HUES64 (cell line): ENCODE measurements at regions not wholly inside any gene's neighbourhood (a gene's known extent, or its start where the extent isn't known, plus 50 kb on each side); places are given as distances from the start of the nearest gene placed in this dataset.

ENCODE experiments used
- H3K27ac ChIP-seq: 2 replicates; pipeline ENCODE4 v1.7.0; 2013; ENCODE audit warnings: low read depth, low read length, inconsistent platforms
- H3K27me3 ChIP-seq: 2 replicates; pipeline ENCODE4 v1.6.1; 2013; ENCODE audit warnings: mild to moderate bottlenecking, low read length; ENCODE audit not compliant: insufficient read depth
- H3K36me3 ChIP-seq: 2 replicates; pipeline ENCODE4 v1.6.1; 2013; ENCODE audit warnings: mild to moderate bottlenecking, low read length; ENCODE audit not compliant: insufficient read depth
- H3K4me1 ChIP-seq: 2 replicates; pipeline ENCODE4 v1.6.1; 2013; ENCODE audit warnings: mild to moderate bottlenecking, low read length, moderate library complexity; ENCODE audit not compliant: insufficient read depth
- H3K4me3 ChIP-seq: 2 replicates; pipeline ENCODE4 v1.5.1; 2013; ENCODE audit warnings: mild to moderate bottlenecking, low read length, moderate library complexity
- H3K9ac ChIP-seq: 2 replicates; pipeline ENCODE4 v1.6.1; 2013; ENCODE audit warnings: mild to moderate bottlenecking, low read depth, low read length
- H3K9me3 ChIP-seq: 2 replicates; pipeline ENCODE4 v1.6.1; 2013; ENCODE audit warnings: low read depth, low read length; ENCODE audit not compliant: insufficient read depth
- WGBS: fragments of 150-250, 120-280 bp; methylation state at CpG from one replicate; pipeline ENCODE4 v1.1.7; 2013; ENCODE audit warnings: missing lambda C conversion rate; 5-methylcytosine and 5-hydroxymethylcytosine counted together

DNA sequence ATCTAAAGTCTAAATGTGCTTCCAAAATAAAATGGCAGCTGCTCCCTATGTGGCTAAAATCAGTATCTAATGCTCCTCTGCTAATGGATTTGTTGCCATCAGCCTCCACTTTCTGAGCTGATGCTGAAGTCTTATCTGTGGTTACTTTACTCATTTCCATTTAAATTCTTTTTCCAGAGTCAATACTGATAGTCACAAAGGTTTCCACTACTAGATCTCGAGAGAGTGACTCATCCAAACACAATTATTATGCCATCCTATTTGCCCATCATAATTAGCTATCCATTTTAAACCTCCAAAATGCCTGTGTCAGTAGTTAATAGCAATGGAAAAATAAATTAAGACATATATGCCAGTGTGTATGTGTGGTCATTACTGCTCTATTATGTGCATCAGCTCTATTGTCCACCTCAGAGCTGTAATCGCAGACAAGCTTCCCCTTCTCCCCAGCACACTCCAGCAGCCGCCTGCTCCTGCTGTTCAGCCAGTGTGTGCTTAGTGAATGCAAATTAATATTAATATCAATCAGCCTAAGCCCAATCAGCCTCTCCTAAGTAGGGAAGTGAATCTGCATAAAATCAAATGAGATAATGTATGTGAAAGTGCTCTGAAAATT, 199.8 kb upstream of the ZIC3 start:
- 85% methylated on average over 1 of the region's 3 CpGs for WGBS

DNA sequence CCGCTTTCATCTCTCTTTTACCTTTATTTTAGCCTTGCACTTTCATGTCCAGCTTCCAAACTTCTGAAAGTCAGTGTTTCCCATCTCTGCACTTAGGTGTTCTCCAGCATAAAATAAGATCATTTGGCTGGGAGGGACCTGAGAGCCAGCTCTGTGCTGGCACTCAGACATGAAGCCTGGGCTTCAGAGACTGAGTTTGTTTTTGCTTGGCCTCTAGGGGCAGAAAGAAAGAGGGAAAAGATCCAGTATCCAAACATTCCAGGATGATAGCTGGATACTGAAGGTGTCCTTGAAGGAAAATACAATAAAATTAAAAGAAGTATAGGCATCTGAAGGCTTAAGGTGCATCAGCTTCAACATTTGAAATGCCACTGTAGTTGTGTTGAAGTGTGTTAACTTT, 202.4 kb upstream of the ZIC3 start:
- no peak overlapping the region for H3K4me3 ChIP-seq
- H3K4me1 ChIP-seq, result no peaks in the 10 kb centered on the region
- no peaks in the 10 kb centered on the region for H3K9me3 ChIP-seq
- WGBS, result 81% methylated on average over 1 of the region's 1 CpG
- no peaks in the 10 kb centered on the region for H3K27me3 ChIP-seq
- no peaks in the 10 kb centered on the region for H3K36me3 ChIP-seq
- H3K9ac ChIP-seq, result no peak overlapping the region
- H3K27ac ChIP-seq, result no peak overlapping the region

More for the DNA sequence above, 199.8 kb upstream of the ZIC3 start:
- no peaks in the 10 kb centered on the region for H3K36me3 ChIP-seq
- no peak overlapping the region for H3K9ac ChIP-seq
- no peaks in the 10 kb centered on the region for H3K9me3 ChIP-seq
- H3K27ac ChIP-seq, result no peak overlapping the region
- no peaks in the 10 kb centered on the region for H3K27me3 ChIP-seq
- no peaks in the 10 kb centered on the region for H3K4me1 ChIP-seq
- no peak overlapping the region for H3K4me3 ChIP-seq

- Histone ChIP-seq H3K4me1 (no peaks in the 10 kb centered on the region), H3K9ac (no peak overlapping the region), H3K27me3 (no peaks in the 10 kb centered on the region), H3K9me3 (no peaks in the 10 kb centered on the region), H3K27ac (no peak overlapping the region), H3K4me3 (no peak overlapping the region), H3K36me3 (no peaks in the 10 kb centered on the region)
- WGBS, result 80% methylated on average over 1 of the region's 5 CpGs
Measured at GRCh38 chrX:137362583-137362982, 203.3 kb upstream of the ZIC3 start.

DNA sequence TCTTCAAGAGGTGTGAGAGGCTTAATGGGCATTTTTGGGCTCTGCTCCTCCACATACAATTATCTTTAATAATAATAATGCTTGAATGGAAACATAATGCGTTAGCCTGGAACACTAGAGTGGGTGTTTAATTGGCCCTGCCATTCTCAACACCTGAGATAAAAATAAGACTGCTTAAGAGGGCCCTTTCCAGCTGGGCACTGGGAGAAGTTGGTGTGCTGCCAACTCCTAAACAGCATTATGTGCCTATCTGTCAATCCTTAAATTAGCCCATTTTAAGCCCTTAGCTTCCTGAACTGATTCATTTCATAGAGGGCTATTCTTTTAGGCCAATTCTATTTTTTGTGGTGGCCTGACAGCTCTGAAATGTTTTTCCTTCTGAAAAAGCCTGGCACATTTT, 211.1 kb upstream of the ZIC3 start:
- Histone ChIP-seq H3K27me3 (no peaks in the 10 kb centered on the region), H3K9ac (no peak overlapping the region), H3K4me1 (no peaks in the 10 kb centered on the region), H3K36me3 (no peaks in the 10 kb centered on the region), H3K27ac (no peak overlapping the region), H3K9me3 (no peaks in the 10 kb centered on the region), H3K4me3 (no peak overlapping the region)
- WGBS, result 89% methylated on average over 1 of the region's 1 CpG

- 94% methylated on average over 1 of the region's 1 CpG for WGBS
- Histone ChIP-seq H3K9me3 (no peaks in the 10 kb centered on the region), H3K4me3 (no peak overlapping the region), H3K36me3 (no peaks in the 10 kb centered on the region), H3K9ac (no peak overlapping the region), H3K27ac (no peak overlapping the region), H3K4me1 (no peaks in the 10 kb centered on the region), H3K27me3 (no peaks in the 10 kb centered on the region)
Measured at GRCh38 chrX:137353404-137353803, 212.5 kb upstream of the ZIC3 start.

- H3K27me3 ChIP-seq, result no peaks in the 10 kb centered on the region
- no peak overlapping the region for H3K27ac ChIP-seq
Measured at GRCh38 chrX:137352101-137352660, 213.7 kb upstream of the ZIC3 start.

DNA sequence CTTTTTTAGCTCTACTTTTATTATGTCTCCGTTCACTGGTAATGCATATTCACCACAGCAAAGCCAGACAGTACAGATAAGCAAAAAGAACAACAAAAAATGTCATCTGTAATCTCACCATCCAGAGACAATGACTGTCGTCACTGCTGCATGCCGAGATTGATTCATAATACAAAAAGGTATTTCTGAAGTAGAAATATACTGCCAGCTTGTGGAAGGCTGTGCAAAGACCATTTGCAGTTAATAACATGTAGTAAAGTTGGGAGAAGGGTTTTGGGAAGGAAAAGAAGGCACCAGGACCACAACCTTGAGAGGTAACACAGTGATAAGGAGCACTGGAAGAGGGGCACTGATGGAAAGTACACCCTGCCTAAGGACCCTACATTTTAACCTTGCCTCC, 223.0 kb upstream of the ZIC3 start:
- 96% methylated on average over 3 of the region's 3 CpGs for WGBS

More at GRCh38 chrX:137352101-137352660, 213.7 kb upstream of the ZIC3 start:
- no peaks in the 10 kb centered on the region for H3K36me3 ChIP-seq
- H3K9ac ChIP-seq, result no peak overlapping the region
- H3K9me3 ChIP-seq, result no peaks in the 10 kb centered on the region
- H3K4me3 ChIP-seq, result no peak overlapping the region
- no peaks in the 10 kb centered on the region for H3K4me1 ChIP-seq

DNA sequence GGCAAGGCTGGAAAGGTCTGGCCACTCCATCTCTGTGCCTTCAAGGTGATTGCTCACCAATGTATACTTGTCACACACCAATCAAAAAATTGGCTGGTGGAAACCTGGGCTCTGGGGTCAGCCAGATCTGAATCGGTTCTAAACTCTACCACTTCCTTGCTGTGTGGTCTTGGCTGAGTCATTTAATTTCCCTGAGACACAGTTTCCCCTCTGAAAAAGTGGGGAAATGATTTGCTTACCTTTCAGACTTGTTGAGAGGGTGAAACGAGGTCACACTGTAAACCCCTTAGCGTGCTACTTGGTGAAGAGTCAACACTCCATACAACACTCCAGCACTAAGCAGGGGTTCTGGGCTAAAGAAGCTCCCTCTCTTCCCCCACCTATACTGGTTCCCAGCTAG, 252.3 kb upstream of the ZIC3 start:
- H3K4me1 ChIP-seq, result no peaks in the 10 kb centered on the region
- no peak overlapping the region for H3K4me3 ChIP-seq
- no peaks in the 10 kb centered on the region for H3K27me3 ChIP-seq
- H3K36me3 ChIP-seq, result no peaks in the 10 kb centered on the region
- H3K27ac ChIP-seq, result no peak overlapping the region
- no peak overlapping the region for H3K9ac ChIP-seq
- 0 out of 2 replicates have a peak, but pooled peaks cover 3% of the 10 kb centered on the region for H3K9me3 ChIP-seq
- WGBS, result 91% methylated on average over 3 of the region's 3 CpGs

More for the DNA sequence above, 223.0 kb upstream of the ZIC3 start:
- no peaks in the 10 kb centered on the region for H3K9me3 ChIP-seq
- no peaks in the 10 kb centered on the region for H3K27me3 ChIP-seq
- H3K9ac ChIP-seq, result no peak overlapping the region
- no peaks in the 10 kb centered on the region for H3K36me3 ChIP-seq
- H3K4me3 ChIP-seq, result no peak overlapping the region
- no peaks in the 10 kb centered on the region for H3K4me1 ChIP-seq
- no peak overlapping the region for H3K27ac ChIP-seq

- Histone ChIP-seq H3K27ac (no peak overlapping the region), H3K9ac (no peak overlapping the region), H3K4me1 (no peaks in the 10 kb centered on the region), H3K27me3 (no peaks in the 10 kb centered on the region), H3K36me3 (no peaks in the 10 kb centered on the region), H3K9me3 (no peaks in the 10 kb centered on the region), H3K4me3 (no peak overlapping the region)
Measured at GRCh38 chrX:137305404-137305803, 260.5 kb upstream of the ZIC3 start.

GRCh38 chrX:137297167-137297566, 263.4 kb upstream of the GPR101 start:
- Histone ChIP-seq H3K9ac (no peak overlapping the region), H3K36me3 (no peaks in the 10 kb centered on the region), H3K4me1 (no peaks in the 10 kb centered on the region), H3K27ac (no peak overlapping the region), H3K27me3 (no peaks in the 10 kb centered on the region), H3K9me3 (no peaks in the 10 kb centered on the region), H3K4me3 (no peak overlapping the region)
- WGBS, result 85% methylated on average over 4 of the region's 4 CpGs

DNA sequence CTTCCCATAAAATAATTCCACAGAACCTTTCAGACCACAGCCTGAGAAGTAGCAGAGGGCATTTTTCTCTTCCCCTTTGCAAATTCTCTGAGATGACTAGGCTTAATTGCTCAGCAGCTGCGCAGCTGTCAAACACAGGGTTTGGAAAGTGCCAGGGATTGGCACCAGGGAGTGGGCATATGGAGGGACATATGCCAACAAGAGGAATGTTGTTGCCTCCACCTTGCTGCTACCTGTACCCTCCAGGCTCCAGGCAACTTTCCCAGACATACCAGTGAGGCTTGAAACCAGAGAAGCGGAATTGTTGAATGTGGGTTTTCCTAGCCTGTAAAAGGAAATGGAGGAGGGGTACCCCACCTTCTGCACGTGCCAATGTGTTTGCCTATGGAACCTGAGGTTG, 256.2 kb upstream of the GPR101 start:
- WGBS, result 55% methylated on average over 3 of the region's 3 CpGs
- no peaks in the 10 kb centered on the region for H3K36me3 ChIP-seq
- no peaks in the 10 kb centered on the region for H3K4me1 ChIP-seq
- H3K9ac ChIP-seq, result no peak overlapping the region
- no peak overlapping the region for H3K27ac ChIP-seq
- H3K27me3 ChIP-seq, result no peaks in the 10 kb centered on the region
- no peaks in the 10 kb centered on the region for H3K9me3 ChIP-seq
- no peak overlapping the region for H3K4me3 ChIP-seq

- no peak overlapping the region for H3K27ac ChIP-seq
- H3K9me3 ChIP-seq, result no peaks in the 10 kb centered on the region
- H3K27me3 ChIP-seq, result no peaks in the 10 kb centered on the region
- WGBS, result 100% methylated on average over 2 of the region's 3 CpGs
- H3K4me1 ChIP-seq, result no peaks in the 10 kb centered on the region
- H3K36me3 ChIP-seq, result no peaks in the 10 kb centered on the region
- no peak overlapping the region for H3K4me3 ChIP-seq
- H3K9ac ChIP-seq, result no peak overlapping the region
Measured at GRCh38 chrX:137287191-137287590, 253.4 kb upstream of the GPR101 start.
